HEK293 (cell line): ENCODE measurements at regions not wholly inside any gene's neighbourhood (a gene's known extent, or its start where the extent isn't known, plus 50 kb on each side); places are given as distances from the start of the nearest gene placed in this dataset.

Experiments used
- BCL11A ChIP-seq: fragments of 450-650 bp; formaldehyde crosslinking; IDR thresholded peaks from 2 replicates; pipeline ENCODE4 v1.5.1; 2016; ENCODE audit warnings: low read depth, missing biosample characterization, missing genetic modification characterization
- CTCF ChIP-seq: fragments of 450-650 bp; formaldehyde crosslinking; IDR thresholded peaks from 2 replicates; pipeline ENCODE4 v1.5.1; 2016; ENCODE audit warnings: missing biosample characterization, missing genetic modification characterization
- ZFP69B ChIP-seq: fragments of 450-650 bp; formaldehyde crosslinking; IDR thresholded peaks from 2 replicates; pipeline ENCODE4 v1.5.1; 2016; ENCODE audit warnings: missing biosample characterization, missing genetic modification characterization

- TF ChIP-seq ZFP69B = no peak
- no peak for TF ChIP-seq CTCF (tag by site-specific recombination)
- no peak for TF ChIP-seq BCL11A (tag by site-specific recombination)
Observed at GRCh38 chr4:32321421-32321820, 1601.3 kb downstream of the PCDH7 start.
